ENCODE measurements at regions not wholly inside any gene's neighbourhood (a gene's known extent, or its start where the extent isn't known, plus 50 kb on each side); places are given as distances from the start of the nearest gene placed in this dataset.

DNA sequence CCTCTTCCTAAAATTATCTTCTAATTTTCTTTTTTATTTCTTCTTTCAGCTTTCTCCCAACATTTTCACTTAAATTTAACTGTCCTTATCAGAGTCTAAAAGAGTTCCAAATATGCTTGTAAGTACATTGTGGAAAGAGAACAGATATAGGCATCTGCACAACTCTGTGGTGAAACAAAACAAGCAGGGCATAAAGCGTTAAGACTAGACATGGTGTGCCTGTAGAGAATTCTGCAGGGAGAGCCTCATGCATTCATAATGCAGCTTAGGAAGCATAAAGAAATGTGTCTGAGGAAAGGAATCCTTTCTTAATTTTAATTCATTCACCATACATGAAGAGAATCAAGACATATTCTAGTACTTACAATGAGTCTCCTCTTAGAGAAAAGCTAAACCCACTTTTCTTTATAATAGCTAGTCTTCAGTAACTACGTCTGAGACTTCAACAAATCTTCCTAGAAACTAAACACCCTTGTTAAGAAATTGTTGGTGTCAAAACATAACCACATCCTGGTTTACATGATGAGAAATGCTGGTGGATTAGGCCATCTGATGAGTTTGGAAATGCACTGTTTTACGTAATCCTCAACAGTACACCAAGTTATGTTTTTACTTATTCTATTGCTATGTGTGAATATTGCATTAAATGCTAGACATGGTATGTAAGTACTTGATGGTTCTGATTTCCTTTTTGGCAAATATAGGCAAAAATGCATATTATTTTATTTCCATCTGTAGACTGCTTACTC is 307.8 kb upstream of the GIMD1 start:
- DNase-seq, result no peak

DNA sequence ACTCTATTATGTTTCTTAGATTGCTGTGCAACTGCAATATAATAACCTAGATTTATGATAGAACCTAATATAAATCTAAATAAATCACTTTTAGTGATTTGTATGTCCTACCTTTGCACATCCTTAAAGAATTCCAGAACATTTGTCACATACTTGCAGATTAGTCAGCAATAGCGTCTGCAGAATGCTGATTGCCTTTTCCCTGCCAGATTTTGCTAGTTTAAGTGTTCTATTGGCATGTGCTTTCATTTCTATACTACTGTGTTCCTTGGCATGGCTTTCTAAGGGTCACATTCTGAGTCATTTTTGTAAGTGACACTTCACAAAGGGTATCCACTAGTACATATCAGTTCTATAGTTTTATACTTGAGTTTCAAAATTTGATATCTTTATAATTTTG is 303.1 kb upstream of the GIMD1 start:
- no peak for DNase-seq

DNA sequence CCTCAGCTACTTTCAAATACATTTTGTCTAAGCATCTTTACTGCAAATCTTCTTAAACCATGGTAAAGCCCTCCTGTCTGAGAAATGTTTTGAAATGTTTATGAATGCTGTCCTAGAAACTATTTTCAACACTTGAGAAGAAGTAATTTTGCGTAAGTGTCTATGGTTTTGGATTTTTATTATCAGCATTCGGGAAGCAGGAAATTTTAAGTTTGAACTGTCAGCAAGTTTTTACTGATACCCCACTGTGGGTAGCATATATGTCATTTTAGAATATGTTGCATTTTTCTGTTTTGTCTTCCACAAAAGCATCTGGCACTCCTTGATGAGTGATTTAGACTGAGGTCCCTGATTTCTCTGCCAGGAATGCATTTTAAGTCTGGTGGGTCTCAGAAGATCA is 302.4 kb upstream of the GIMD1 start:
- DNase-seq, result no peak

DNA sequence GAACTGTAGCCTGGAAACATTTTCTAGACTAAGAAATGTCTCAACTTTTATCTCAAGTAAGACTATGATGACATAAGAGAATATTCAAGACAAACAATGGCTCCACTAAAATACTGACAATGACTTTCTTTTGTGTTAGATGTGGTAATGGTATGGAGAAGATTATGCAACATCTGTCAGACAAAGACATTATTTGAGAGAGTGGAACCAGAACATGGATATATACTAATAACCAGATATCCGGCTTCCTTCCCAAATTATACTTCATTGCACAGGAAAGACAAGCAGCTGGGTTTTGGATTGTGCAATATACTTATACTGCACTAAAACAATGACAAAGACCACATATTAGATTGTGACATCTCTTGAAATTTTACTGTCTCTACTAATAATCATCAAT is 290.8 kb upstream of the GIMD1 start:
- no peak for DNase-seq

DNA sequence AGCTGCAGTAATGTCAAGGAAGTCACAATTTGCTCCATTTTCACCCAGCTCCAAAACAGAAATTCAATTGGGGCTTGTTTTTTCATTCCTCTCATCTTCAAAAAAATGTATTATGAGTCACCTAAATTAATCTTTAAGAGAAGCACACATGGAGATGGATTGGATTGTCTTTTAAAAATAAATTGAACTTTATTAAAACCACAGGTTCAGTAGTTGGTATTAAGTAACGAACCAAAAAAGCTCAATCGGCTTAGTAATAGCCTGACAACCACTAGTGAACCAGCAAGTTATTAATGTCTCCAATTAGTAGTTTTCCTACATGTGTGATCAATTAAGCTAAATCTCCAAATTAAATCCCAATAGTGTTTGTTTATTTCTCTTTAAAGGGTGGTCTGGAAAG is 283.5 kb upstream of the GIMD1 start:
- no peak for DNase-seq

DNA sequence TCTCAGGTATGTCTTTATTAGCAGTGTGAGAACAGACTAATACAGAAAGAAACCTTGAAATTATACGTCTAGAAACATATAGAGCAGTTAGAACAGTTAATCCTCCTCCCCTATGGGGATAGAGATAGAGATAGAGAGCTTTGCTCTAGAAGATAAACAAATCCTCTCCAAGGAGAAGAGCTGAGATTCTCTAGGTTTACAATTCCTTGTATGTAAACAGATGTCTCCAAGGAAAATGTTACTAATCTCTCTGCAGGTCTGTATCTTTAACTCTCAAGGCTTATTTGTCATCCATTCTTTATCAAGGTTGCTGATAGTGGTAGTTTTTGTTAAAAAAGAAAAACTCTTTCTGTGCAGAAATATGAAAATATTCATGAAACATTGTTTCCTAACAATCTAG is 282.1 kb upstream of the GIMD1 start:
- no peak for DNase-seq

DNA sequence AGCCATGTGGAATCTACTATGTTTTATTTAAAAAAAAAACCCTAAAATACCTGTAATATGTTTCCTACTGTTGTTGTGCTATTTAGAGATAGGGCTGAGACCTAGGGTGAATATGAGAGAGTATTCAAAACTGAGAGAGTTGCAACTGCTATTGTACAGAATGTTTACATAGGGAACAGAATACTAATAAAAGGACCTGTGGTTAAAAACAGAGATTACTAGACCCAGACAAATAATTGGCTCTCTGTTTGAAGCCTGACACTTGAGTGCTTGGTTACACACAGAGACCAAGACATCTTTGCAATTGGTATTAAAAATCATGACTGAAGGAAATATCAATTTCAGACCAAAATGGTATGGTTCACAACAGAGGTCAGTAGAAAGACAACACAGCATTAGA is 278.9 kb upstream of the GIMD1 start:
- no peak for DNase-seq

DNA sequence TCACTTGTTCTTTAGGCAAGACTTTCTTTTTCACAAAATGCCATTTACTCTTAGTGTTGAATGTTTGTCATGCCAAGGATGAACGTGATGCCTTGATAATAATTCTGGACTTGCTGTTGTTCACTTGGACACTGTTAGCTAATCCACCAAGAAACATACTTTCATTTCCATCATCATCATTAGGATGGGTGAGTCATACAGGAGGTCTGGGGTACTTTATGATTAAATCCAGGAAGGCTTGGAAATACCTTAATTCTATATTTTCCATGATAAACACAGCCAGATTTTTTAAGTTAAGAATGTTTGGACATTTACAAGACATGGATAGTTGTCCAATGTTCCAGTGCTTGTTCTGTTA is 260.7 kb upstream of the GIMD1 start:
- no peak for DNase-seq

DNA sequence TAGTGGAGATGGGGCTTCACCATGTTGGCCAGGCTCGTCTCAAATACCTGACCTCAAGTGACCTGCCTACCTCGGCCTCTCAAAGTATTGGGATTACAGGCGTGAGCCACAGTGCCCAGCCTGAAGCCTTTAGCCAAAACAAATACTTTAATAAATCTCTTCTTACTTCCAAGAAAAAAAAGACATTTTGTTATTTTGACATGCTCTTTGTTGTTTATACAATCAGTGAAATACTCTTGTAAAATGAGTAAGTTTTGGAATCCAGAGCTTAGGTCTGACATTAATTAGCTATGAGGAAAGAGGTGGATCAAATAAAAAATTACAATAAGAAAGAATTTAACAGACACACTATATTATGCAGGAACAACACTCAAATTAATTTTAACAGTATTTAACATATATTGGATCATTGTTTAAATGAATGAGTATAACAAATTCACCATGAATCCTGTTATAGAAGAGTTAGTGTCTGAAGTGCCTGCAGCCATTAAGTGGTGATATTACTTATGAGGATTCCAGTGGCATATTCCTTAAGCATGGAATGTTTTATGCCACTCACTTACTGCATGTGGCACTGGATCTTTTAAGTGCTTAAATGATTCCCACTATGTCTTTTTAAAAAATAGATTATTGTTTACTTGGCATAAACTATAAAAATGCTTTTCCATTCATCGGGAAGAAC is 260.1 kb upstream of the GIMD1 start:
- no peak for DNase-seq

DNA sequence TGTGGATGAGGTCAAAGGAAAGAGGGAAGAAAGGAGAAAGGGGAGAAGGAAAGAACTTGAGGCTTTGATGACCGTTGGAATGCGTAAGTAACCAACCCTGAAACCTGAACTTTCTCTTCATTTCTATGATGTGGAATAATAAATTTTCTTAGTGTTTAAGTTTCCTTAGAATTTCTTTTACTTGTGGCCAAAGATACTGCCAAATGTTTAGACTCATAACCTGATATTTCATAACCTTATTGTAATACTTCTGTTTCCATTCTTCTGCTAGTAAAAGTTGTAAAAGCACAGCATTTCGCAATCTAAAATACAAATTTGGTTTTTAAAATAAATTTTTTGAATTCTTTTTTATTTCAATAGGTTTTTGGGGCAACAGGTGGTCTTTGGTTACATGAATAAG is 258.5 kb upstream of the GIMD1 start:
- no peak for DNase-seq

DNA sequence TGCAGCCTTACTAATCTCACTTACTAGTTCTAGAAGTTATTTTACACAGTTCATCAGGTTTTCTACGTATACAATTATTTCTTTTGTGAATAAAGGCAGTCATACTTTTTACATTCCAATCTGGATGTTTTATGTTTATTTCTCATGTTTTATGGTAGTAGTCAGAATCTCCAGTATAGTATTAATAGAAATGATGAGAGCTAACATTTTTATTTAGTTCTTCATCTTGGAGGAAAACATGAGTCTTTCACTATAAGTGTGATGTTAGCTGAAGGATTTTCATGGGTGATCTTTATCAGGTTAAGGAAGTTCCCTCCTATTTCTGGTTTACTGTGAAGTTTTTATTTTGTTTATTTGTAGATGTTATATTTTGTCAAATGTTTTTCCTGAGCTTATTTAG is 256.1 kb upstream of the GIMD1 start:
- DNase-seq, result no peak

DNA sequence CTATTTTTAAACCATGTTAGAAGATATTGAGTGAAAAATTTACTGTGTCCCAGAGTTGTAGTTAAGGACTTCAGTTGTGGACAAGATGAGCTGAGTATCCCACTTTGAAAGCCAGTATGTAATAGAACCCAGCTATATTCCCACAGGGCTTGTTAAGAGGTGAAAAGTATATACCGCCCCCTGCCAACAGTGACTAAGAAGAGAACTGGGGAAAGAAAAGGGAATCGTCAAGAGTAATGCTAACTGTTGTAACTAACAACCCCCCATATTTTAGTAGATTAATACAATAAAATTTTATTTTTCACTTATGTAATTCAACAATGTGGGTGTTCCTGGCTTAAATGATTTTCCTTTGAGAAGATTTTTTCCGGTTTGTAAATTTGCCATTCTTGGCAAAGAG is 250.4 kb upstream of the GIMD1 start:
- DNase-seq, result no peak

DNA sequence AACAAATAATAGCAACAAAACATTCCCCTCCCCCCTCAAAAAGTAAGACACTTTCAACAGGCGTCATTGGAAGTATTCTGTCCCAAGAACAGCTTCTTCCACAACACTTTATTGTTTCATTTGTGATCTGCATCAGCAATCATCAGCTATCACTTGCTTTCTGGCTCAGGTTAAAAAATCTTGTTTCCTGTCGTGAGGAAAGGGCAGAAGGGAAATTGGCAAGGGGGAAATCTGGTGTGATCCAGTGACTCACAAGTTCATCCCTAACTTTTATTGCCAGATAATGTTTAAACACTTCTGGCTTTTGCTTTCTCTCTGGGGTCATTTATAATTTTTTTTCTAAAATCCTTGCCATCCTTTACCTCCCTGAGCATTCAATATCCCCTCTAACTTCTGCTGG is 247.4 kb upstream of the GIMD1 start:
- no peak for DNase-seq

DNA sequence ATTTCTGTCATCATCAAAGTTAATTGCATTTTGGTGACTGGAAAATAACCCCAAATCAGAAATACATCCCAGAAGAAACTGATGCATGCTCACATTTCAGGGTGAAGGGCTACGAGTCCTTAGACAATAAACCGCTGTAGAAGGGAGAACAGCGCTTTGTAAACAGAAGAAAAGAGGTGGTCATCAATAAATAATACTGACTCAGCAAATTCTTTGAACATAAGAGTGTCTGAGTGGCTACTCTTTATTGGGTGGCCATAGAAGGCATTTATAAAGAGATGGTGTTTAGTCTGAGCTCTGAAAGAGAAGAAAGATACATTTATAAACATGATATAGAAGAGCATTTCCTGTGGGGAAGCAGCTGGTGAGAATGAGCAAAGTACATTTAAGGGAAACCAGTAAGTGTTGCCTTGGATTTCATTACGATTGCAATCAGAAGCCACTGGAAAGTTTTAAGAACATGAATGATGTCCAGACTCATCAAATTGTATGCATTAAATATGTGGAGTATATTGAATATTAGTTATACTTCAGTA is 246.9 kb upstream of the GIMD1 start:
- no peak for DNase-seq

DNA sequence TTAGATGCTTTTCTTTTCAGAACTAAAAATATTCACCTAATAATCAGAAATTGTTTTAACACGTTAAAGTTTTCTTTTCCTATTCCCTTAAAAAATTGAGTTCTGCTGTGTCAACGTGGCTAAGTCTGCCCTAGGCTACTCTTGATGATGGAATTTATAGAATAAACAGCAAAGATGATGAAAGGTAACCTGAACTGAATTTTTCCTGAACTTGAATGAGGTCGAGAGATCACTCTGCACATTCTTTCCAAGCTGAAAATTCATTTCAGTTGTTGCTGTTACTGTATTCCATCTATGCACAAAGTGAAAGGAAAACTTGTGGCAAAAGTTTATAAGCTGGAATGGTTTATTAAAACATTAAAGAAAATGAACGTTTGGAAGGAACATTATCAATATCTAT is 245.9 kb upstream of the GIMD1 start:
- no peak for DNase-seq

DNA sequence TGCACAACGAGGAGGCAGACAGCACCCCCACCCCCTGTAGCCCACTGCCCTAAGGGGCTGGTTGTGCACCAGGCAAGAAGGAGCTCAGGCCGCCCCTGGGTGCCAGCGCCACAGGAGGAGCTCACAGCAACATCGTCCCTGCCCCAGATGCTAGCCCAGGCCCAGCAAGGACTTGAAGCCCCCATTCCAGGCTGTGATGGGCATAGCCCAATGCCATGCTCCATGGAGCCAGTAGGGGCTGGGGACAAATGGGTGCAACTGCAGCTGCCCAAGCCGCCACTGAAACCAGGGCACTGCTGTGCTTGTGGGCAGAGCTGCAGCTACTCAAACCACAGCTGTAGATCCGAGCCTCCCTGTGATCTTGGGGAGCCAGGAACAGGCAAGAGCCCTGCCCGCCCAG is 241.3 kb upstream of the GIMD1 start:
- DNase-seq, result no peak

DNA sequence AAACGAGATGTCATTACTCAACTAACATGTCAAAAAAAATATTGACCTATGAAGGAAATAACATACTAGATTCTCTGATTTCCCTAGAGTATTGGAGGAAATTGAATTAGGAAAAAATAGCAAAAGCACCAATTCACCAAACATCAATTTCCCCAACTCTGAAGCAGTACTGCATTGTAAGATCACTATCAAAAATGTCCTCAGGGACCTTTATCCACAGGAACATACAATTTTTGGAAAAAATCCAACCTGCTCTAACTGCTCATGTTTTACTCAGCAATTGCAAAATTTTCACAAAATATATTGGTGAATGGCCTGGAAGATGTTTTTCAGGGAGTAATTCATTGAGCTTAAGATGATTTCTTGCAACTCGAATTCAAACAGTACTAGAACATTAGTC is 239.0 kb upstream of the GIMD1 start:
- DNase-seq, result no peak

DNA sequence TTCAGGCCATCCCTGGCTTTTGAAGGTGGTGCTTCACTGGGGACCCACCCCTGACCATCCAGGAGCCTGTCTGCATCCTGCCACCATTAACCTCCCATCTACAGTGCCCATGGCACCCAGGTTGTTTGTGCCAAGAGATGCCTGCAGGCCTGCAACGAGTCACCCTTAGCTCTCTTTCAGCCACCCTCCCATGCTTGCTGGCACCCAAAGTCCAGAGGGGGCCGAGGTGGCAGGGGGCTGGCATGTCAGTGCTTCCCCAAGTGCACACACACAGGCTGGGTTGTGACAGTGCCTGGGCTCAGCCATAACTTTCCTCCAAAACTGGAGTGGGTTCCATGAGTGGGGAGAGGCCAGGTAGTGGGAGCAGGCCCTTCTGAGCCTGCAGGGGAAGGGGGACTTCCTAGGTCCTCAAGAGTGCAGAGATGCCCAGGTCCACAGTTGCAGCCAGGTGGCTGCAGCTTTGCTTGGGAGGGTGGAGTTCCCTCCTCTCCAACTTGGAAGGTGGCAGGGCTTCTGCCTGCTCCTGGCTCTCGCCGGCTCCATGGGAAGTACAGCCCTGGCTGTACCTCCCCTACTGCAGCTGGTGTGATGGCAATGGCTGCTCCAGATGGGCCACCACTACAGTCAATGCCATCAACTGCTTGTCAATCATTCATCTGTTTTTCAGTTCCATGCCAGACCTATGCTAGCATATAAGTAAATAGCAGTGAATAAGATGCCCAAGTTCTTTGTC is 235.9 kb upstream of the GIMD1 start:
- no peak for DNase-seq

DNA sequence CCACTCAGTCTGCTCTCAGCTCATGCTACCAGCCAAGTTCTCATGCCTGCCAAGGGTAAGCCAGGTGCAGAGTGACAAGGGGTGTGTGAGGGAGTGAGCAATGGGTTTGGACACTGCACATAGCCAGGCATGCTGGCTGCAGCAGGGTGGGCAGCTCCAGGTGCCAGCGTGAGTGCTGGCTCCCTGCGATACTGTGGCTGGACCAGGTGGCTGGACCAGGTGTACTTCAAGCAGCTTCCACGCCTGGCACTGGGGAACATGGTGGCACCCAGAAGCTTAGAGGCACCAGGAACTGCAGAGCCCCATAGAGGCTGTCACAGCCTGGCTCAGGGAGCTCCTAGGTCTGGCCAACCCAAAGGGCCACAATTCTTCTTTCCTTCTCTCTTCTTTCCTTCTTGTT is 234.9 kb upstream of the GIMD1 start:
- no peak for DNase-seq

DNA sequence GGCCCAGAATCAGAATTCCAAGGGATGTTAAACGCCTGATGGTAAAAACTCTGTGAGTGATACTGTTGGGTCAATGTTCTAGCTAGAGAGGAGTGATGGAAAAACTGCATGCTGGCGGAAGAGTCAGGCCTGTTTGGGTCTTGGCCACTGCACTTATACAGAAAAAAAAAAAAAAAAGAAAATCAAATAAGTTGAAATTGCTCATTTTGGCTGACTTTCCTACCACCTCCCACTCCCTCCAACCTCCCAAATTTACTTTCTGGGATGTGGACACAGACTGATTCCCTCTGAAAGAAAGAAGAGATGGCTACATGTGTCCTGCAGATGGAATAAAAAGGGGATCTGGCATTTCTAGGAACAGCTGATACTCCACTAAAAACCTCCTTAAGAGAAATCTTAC is 234.1 kb upstream of the GIMD1 start:
- DNase-seq, result no peak

DNA sequence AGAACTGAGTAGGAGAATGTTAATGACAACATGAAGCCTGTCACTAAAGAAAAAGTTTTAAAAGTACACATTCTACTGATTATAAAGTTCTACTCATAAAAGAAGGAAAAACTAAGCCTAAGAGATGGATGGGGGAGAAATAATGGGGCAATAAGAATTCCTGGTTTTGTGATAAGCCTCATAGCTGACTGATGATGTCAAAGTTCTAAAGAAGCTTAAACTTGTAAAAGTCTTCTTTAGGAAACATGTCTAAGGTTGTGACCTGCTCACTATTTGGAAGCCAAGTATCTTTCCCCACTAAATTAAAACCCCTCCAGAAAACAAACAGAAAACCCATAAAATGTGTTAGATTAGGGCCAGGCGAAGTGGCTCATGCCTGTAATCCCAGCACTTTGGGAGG is 232.9 kb upstream of the GIMD1 start:
- DNase-seq, result no peak

DNA sequence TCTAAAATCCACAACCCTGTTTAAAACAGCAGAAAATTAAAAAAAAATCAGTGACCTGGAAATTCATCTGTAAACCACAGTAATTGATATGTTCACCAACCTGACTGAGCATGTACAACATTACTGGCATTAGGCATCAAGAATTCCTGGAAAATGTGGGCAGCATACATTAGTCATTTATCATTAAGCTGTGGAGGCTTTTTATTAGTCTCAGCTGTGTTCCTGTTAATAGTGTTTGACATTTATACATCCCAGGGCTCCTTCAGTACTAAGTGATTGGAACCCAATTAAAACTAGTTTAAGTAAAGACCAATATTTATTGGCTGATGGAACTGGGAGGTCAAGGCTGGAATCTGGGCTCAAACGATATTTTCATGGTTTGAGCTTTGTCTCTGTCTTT is 227.3 kb upstream of the GIMD1 start:
- DNase-seq, result no peak

DNA sequence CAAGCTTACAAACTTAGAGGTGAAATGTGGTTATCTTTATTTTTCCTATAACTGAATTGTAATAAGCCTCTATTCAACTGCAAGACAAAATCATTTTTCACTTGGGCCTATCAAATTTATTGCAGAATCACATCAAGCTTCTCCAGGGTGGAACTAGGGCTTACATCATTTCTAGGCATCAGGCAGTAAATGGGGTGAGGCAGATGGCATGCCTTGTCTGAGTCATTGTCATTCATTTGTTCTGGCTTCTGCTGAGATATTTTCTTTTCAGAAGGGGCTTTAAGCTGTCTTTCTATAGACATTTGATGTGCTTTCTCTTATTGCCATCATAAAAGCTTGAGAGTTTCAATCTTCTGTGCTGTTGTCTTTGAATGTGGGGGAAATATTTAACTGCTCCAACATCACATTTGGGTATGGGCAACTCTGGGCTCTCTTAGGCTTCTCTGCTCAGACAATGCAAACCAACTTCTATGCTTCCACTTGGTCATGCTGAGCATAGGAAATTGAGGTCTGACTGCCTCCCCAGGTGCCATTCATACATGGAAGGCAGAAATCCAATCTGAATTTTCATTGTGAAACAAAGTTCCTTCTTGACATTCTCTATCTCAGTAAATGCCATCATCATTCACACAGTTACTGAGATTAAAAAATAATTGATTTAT is 225.8 kb upstream of the GIMD1 start:
- no peak for DNase-seq

DNA sequence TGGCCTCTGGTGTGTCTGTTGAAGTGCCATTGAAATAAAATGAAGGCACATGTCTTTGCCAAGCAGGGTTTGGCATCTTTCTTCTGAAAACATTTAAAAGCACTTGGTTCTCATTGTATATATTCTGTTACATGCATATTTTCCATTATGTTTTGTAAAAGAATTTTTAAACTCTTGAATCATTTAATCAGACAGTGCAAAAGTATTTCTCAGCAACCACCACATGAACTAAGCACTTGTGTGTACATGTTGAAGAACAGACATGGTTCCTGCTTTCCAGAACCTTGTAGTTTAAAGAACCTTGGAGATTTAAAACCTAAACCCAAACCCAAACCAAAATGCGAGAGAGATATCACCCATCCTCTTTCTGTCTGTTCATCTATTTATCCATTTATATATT is 220.3 kb upstream of the GIMD1 start:
- DNase-seq, result no peak

Data from islet precursor cell (in vitro differentiated cells).